CD1c-positive myeloid dendritic cell (primary cell): ENCODE measurements at regions not wholly inside any gene's neighbourhood (a gene's known extent, or its start where the extent isn't known, plus 50 kb on each side); places are given as distances from the start of the nearest gene placed in this dataset.

Source experiments
- DNase-seq: peaks from one replicate; pipeline ENCODE4 v3.0.0-alpha.2; 2016; ENCODE audit errors: extremely low spot score

DNA sequence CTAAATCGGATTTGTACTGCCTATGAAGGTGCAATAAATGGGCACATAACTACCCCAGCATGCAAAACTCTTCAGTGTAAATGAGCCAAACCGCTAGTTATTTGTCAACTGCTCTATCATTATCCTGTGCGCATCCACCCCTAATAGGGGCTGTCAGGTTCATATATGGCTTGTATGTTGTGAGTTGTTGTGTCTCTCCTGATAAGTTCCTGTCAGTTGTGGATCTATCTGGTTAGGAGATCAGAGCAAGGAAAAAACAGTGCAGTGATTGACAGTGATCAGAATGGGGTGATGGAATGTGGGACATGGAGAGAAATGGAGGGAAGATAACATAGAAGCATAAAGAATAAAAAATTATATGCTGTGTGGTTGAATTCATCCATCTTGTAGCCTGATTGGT is 686.9 kb upstream of the ID4 start:
- no peak for DNase-seq

DNA sequence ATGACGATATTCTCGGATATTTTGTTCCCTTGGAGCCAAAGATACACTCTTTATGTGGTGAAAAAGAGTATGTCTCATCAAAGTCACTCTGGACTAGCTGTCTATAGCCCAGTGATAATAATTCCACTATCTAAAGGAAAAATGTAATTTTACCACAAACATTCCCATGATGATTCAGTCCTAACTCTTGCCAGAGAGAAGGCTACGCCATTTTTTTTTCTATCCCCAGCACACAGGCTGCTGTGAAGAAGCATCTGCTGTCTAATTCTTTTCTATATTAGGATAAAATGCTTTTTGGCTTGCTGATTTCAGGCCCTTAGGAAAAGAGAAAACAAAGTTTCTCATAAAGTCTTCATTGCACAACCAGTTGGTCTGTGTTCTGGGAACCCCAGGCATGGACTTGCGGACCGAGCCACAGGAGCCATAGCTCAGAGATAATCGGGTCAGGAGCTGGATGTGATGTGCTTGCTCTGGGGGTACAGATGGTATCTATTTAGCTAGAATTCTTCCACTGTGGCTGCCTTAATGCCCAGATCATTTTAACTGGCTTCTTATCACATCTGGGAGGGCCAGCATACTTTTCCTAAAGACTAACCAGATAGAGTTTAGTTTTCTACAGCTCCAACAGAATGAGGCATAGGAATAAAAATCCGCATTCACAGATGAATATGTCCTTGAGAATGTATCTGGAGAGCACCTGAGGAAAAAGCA is 683.7 kb upstream of the ID4 start:
- DNase-seq = no peak

DNA sequence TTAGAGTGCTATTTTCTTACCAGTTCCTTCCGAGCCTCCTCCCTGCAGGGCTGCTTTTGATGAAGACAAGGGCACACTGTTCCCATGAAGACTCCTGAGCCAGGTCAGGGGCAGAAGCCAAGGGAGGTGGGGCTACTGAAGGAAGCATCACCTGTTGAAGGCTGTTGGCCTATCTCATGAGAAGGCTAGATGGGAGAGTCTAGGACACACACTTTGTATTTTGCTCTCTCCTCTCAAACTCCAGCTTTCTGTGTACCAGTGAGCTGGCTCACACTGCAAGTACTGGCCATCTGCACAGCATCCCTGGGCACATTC is 683.2 kb upstream of the ID4 start:
- DNase-seq = no peak

DNA sequence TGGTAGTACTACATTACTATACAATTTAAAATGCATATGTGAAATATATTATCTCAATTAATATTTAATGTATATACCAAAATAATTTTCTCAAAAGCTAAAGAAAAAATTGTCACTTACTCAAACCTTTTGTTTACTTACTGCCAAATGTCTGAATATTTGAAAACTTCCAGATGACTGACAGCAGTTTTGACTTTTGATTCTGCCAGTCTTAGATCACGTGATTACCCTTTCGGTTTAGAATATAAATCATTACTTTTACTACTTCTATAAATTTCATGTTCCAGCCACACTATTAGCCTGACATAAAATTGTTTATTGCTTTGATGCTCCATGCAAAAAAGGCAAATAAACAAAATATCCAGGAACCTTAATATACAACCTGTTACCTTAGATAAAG is 680.7 kb upstream of the ID4 start:
- no peak for DNase-seq

DNA sequence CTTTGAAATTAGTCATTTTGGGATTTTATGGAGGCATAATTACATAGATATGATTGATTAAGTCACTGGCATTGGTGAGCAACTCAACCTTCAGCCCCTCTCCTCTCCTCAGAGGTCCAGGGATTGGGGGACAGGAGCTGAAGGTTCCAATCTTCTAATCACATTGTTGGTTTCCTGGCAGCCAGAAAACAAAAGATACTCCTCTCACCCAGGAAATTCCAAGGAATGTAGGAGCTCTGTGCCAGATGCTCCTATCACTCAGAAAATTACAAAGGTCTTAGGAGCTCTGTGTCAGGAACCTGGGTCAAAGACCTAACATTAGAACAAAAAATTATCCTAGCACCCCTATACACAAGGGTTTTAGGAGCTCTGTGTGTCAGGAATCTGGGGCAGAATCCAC is 679.7 kb upstream of the ID4 start:
- DNase-seq = no peak

DNA sequence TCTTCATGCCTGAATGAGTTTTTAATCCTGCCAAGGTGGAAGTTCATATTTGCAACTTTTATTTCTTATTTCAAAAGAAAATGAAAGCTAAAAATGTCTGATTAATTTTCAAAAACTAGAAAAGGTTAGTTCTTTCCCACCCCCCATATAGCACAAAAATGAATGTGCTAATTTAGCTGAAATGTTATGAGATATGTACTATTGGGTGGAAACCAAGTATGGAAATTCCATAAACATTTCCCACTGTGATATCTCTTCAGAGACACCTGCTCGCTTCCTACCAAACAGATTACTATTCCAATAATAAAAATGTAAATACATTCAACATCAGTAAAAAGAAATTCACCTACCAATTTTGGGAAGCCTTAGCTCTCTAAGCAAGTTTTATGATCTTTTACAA is 678.6 kb upstream of the ID4 start:
- DNase-seq = no peak

DNA sequence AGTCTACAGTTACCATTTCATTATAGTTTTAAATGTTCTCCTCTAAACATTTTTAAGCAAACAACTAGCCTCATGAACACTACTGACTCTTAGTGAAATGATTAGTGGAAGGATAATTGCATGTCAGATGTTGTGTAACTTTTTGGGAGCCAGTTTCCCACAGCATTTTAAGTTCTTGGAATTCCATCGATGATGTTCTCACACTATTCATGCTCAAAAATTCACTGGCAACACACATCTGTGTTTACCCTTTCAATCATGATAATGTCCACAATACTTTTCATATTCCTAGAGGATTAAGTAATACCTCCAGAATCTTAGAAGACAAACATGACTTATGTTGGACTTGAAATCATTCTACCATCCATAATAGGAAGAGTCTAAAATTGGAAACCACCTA is 678.1 kb upstream of the ID4 start:
- no peak for DNase-seq

DNA sequence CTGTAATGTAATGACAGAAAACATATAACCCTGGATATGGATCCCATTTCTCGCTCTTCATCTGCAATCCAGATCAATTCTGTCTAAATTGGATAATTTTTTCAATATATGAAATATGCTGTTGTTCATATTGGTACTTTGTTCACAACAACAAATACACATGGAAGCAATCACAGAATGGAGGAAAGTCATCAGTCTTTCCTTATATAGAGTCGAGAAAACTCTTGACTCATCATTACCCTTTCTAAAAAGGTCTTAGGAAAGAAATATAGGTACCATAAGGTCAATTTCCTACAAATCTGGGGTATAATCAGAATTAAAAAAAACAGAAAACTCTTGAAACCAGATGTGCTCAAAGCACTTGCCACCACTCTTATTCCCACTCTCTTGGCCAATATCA is 677.6 kb upstream of the ID4 start:
- DNase-seq = no peak

DNA sequence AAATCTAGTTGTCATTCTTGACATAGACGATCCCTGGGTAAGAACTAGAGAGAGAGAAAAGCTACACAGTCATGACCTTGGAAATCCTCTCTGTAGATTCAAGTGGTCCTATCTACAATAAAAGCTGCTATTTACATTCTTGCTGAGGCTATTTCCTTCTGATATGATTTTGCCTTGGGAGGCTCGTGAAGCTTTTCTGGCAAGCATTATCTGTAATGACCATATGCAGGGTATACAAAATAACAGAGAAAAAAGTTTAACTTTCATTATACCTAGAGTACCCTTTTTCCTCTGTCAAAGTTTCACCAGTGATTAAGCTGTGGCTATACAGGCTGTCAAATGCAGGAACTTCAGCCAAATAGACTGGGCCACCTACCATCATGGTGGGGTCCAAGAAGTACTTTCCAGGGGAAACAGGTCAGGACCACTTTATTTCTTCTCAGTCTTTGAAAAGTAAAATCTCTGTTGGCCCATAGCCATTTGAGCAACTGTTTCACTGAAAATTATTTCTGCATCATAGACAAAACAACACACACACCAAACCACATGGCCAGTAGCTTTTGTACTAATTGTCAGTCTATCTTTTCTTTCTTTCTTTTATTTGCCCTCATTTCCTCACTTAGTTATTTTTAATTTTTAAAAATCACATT is 677.0 kb upstream of the ID4 start:
- DNase-seq = no peak

DNA sequence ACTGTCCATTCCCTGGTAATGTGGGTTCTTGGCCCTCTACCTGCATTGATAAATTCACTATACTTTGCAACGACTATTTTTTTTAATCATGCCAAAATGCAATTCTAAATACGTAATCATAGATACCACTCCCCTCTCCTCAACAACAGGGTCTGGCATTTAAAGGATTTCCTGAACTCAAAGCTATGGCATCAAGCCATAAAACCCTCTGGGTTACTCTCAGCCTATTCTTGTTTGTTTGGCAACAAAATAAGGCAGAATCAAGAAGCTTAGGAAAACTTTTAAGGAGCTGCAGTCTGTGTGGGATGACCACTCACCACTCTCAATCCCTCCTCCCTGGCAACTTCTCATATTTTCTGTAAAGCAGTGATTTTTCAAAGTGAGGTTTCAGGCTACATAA is 669.9 kb upstream of the ID4 start:
- no peak for DNase-seq

DNA sequence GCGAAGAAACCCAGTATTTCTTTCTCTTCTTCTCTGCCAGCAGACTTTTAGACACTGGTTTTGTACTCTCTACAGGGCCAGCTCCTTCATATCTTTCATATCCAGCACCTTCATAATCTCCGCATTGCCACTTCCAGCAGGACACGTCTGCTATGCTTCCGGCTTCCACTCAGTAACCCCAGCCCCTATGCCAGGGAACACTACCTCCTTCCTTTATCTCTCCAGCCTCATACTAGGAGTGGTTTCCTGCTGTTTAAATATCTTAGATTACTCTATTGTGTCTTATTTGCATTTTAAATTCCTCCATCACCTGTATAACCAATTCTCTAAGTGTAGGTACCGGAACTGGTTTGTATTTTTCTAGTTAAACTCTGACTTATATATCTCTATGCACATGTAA is 667.8 kb upstream of the ID4 start:
- DNase-seq = no peak

DNA sequence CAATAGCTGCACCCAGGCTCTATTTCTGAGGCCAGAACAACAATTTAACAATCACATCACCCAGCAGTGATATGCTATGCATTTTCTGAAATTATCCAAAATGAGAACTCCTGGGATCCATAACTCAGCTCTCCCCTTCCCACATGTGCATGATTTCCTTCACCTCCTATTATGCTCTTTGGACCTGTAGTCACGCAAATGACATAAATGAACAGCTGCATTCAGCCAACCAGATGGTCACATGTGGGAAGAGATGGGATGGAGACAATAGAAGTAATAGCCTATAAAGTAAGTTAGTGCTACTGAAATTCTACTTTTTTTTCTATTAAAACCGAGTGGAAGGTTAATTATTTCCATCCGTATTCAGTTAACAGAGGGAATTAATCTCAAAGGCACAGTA is 662.1 kb upstream of the ID4 start:
- DNase-seq = no peak

DNA sequence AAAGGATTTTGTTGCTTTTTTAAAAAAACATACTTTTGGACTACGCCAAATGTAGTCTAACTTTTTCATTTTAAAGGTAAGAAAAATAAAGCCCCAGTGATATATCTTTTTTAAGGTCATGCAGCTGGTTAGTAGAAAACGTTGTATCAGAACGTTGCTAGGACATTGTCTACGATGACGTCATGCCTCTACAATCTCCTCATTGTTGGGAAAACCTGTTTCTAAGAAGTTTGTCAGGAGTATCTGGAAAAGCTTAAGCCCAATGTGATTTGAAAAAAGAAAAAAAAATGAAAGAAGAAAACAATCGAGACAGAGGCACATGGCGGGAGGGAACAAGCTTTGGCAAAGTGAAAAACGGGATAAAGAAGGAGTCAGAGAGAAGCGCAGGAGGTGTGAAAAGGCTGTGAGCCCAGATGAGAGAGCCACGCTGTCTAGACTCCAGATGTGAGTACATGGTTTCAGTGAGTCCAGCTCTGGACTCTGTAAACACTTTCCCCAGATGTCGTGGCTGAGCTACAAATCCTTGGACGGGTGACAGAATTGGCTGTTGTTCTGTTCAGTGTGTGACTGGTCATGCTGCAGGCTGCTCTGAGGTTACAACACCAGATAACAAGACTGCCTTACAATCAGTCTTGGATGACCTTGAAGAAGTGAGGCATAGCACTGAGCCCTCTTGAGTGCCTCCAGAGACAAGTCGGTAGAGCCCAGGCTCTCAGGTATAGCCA is 656.7 kb upstream of the ID4 start:
- DNase-seq = no peak

DNA sequence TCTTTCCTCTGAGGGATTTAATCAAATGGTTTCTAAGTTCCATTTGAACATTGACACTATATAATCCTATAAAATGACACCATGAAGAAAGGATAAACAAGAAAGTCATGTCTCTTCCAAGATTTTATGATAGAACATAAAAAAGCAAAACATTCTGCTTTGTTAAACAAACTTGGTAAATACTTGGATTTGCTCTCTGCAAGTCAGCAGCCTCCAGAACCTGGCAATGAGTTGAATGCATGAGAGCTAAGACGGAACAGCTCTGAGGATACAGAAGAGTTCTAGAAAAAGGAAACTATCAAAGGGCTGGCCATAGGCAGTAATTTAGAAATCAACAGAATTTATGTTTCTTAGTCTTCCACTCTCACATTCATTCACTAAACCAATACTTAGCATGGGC is 656.0 kb upstream of the ID4 start:
- no peak for DNase-seq

DNA sequence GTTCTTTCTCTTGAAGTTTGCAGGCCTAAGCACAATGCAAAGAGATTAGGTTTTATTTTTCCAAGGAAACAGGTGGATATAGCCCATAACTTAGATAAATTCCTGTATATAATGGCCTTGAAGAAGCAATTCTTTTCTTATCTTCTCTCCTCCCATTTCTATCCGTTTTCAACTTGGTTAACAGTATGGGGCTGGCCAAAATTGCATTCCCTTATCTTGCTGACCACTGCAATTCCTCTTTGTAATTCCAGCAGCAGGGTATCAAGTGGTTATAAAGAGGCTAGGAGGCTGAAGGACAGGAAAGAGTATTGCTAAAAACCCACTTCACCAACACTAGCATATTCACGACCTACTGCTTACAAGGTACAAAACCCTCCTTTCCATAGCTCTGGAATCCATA is 643.5 kb upstream of the ID4 start:
- DNase-seq = no peak

DNA sequence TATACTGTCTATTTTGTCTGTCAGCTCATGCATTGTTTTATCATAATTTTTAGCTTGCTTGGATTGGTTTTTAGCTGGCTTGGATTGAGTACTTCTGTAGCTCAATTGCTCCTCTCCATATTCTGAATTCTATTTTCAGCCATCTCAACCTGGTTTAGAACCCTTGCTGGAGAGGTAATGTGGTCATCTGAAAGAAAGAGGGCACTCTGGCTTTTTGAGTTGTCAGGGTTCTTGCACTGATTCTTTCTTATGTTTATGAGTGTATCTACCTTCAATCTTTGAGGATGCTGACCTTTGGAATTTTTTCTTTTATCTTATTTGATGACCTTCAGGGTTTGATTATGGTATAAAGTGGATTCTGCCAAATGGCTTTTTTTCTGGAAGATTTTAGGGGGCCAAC is 632.7 kb upstream of the ID4 start:
- no peak for DNase-seq

DNA sequence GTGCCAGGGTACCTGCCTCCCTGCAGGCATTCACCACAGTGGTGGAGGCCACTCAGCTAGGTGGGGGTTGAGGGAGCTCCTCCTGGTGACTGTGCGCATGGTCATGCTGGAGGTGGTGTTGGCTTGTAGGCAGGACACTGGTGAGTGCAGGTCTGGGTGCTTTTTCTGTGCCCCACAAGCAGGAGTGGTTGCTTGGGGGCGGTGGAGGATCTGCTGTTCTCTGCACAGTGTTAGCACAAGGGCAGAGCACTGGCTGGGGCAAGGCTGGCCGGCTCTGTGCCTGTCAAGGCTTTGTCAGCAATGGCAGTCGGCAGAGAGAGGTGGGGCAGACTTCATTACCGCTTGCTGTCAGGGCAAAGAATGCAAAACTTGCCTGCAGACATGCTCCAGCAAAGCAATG is 632.1 kb upstream of the ID4 start:
- no peak for DNase-seq

DNA sequence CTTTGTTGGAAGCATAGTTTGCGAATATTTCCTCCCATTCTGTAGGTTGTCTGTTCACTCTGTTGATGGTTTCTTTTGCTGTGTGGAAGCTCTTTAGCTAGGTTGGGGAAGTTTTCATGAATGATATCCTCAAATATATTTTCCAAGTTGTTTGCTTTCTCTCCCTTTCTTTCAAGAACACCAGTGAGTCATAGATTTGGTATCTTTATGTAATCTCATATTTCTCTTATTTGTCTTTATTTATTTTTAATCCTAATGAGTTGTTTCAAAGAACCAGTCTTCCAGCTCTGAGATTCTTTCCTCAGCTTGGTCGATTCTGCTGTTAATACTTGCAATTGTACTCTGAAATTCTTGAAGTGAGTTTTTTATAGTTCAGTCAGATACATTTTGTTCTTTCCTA is 628.0 kb upstream of the ID4 start:
- no peak for DNase-seq

DNA sequence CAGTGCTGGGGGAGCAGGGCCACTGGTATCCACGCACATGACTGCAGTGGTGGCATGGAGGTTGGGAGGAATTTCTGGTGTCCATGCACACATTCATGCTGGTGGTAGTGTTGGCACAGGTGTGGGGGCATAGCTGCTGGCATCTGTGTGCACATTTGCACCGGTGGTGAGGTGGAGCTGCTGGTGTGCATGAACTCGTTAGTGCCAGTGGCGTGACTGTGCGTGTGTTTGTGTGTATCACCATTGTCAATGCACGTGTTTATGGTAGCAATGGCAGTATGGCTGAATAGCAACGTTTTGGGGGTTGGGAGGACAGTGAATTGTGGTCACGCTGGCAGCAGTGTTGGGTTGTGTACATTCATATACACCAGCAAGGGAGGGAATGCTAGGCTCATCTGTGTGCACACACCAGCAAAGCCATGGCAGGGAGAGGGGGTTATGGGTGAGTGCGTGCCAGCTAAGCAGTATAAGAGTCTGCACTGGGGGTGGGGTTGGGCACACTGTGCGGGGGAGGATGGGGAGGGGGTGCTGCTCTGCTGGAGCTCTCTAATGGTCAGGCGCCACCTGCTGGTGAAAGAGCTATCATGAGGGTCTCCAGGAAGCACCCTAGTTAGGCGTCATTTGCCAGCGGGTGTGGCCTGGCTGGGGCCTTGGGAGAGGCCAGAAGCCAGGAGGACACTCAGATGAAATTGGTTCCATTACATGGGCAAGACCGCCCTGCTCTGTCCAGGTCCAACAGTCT is 626.1 kb upstream of the ID4 start:
- no peak for DNase-seq

DNA sequence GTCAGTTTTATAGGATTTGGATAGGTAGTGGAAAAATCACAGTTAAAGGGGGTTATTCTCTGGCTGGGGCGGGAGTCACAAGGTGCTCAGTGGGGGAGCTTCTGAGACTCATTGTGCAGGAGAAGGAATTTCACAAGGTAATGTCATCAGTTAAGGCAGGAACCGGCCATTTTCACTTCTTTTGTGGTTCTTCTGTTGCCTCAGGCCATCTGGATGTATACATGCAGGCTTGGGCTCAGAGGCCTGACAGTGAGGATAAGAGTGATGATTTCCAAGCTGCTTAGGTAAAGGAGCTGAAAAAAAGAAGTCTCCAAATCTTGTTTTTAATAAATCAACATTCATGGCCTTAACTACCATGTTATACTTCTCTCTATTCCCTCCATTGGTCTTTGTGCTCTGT is 622.9 kb upstream of the ID4 start:
- DNase-seq = no peak

DNA sequence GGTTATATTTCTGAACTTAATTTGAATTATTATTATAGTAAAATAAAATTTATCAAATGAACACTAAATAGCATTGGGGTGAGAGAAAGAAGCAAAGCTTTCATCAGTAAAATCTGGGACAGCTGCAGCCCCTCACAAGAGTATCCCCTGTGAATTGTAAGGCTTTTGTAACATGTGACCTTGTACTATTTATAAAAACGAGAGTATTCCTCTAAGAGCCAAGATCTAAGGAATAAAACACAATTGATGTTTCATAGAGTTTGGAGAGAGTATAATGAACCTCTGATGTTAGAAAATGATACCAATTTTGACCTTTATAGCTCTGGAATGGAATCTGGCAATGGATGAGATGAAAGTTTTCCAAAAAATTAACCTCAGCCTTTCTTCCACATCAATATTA is 617.2 kb upstream of the ID4 start:
- no peak for DNase-seq

DNA sequence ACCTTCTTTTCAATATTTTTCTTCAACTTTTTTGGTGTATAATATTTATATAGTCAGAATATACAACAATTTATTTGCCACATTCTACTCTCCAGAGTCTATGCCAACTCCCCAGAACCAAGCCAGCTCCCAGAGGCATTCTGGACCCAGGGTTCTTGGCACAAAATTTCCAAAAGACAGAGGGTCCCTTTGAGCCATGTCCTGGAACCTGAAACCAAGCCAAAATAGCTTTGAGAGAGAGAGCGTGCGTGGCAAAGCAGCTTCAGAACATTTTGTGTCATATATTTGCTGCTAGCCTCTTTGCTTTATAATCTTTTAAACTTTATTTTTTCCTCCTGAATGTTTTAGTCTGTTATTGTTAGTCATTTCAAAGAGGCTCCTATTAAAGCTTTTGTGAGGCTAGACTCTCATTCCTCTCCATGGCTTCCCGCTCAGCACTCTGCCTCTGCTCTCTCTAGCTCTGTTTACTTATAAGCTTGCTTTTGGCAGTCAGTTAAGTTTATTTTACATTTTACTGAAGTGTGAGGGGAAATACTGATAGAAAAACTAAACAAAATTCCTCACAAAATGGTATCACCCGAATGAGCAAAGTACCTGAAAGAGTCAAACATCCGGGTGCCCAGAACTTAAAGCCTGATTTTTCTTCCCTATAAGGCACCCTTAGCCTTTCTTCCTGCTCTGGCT is 605.1 kb upstream of the ID4 start:
- DNase-seq = no peak
